ENCODE measurements at regions not wholly inside any gene's neighbourhood (a gene's known extent, or its start where the extent isn't known, plus 50 kb on each side); places are given as distances from the start of the nearest gene placed in this dataset.

DNA sequence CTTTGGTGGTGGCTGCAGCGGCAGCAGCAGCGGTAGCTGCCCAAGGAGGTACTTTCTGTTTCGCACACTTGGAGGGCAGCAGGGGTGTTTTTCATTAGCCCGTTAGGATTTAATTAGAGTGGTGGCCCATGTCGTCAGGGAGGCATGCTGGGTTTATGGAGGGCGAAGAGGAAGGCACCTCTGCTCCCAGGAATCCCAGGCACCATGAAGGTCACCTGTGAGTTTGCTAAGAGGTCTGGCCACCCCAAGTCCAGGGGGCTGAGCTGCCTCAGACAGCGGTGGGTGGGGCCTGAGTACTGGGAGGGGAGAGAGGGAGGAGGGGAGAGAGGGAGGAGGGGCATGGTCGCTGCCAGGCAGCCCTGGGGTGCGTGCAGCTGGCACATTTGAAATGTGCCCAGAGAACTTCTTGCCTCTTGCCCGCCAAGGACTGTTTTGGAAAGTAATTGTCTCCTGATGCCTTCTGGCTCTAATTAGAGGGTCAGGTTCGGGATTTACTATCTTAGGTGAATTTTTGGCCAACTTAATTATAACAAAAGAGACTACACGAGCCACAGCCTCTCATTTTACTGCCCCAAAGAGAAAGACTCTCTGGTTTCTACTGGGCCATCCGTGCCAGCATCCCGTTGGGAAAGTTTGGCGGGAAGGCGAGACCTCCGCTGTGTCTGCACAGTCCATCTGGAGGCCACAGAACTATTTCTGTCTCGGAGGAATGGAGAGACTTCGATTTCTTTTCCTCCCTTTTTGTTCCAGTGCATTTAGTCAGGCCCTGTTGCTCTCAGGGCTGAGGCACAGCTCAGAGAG lies 62.0 kb downstream of the GLI2 start:
- Histone ChIP-seq H3K4me1 (ENCODE audit: control insufficient read depth, insufficient read depth, low read length, unreplicated experiment) (peaks cover 8% of the 10 kb centered on the region), H2AFZ (ENCODE audit: low read length, unreplicated experiment) (no peak overlapping the region), H3K27me3 (ENCODE audit: insufficient read depth, low read length) (no peaks in the 10 kb centered on the region), H3K4me3 (ENCODE audit: low read depth, low read length) (no peak overlapping the region), H3K27ac (ENCODE audit: low read depth, low read length) (no peak overlapping the region), H3K36me3 (ENCODE audit: insufficient read depth, low read length) (no peaks in the 10 kb centered on the region), H3K79me2 (ENCODE audit: control insufficient read depth, insufficient read depth, low read length, unreplicated experiment) (peaks cover 8% of the 10 kb centered on the region)

- Histone ChIP-seq H3K4me1 (ENCODE audit: control insufficient read depth, insufficient read depth, low read length, unreplicated experiment) (peaks cover 5% of the 10 kb centered on the region), H2AFZ (ENCODE audit: low read length, unreplicated experiment) (no peak overlapping the region), H3K27ac (ENCODE audit: low read depth, low read length) (no peak overlapping the region)
Measured at GRCh38 chr2:120798567-120799247, 63.0 kb downstream of the GLI2 start.

GRCh38 chr2:120802158-120802557 lies 66.5 kb downstream of the GLI2 start:
- Histone ChIP-seq H3K36me3 (ENCODE audit: insufficient read depth, low read length) (no peaks in the 10 kb centered on the region), H3K27me3 (ENCODE audit: insufficient read depth, low read length) (no peaks in the 10 kb centered on the region), H3K27ac (ENCODE audit: low read depth, low read length) (no peak overlapping the region), H2AFZ (ENCODE audit: low read length, unreplicated experiment) (no peak overlapping the region), H3K4me1 (ENCODE audit: control insufficient read depth, insufficient read depth, low read length, unreplicated experiment) (peaks cover 3% of the 10 kb centered on the region), H3K79me2 (ENCODE audit: control insufficient read depth, insufficient read depth, low read length, unreplicated experiment) (peaks cover 13% of the 10 kb centered on the region), H3K4me3 (ENCODE audit: low read depth, low read length) (no peak overlapping the region)

More at GRCh38 chr2:120798567-120799247, 63.0 kb downstream of the GLI2 start:
- H3K27me3 ChIP-seq (ENCODE audit: insufficient read depth, low read length): no peaks in the 10 kb centered on the region
- no peaks in the 10 kb centered on the region for H3K36me3 ChIP-seq (ENCODE audit: insufficient read depth, low read length)
- no peak overlapping the region for H3K4me3 ChIP-seq (ENCODE audit: low read depth, low read length)
- peaks cover 13% of the 10 kb centered on the region for H3K79me2 ChIP-seq (ENCODE audit: control insufficient read depth, insufficient read depth, low read length, unreplicated experiment)

- H2AFZ ChIP-seq (ENCODE audit: low read length, unreplicated experiment): no peak overlapping the region
- no peak overlapping the region for H3K4me3 ChIP-seq (ENCODE audit: low read depth, low read length)
- no peaks in the 10 kb centered on the region for H3K36me3 ChIP-seq (ENCODE audit: insufficient read depth, low read length)
- H3K27ac ChIP-seq (ENCODE audit: low read depth, low read length): no peak overlapping the region
- no peaks in the 10 kb centered on the region for H3K27me3 ChIP-seq (ENCODE audit: insufficient read depth, low read length)
- H3K4me1 ChIP-seq (ENCODE audit: control insufficient read depth, insufficient read depth, low read length, unreplicated experiment): peaks cover 3% of the 10 kb centered on the region
- H3K79me2 ChIP-seq (ENCODE audit: control insufficient read depth, insufficient read depth, low read length, unreplicated experiment): peaks cover 13% of the 10 kb centered on the region
Measured at GRCh38 chr2:120802867-120803484, 67.3 kb downstream of the GLI2 start.

DNA sequence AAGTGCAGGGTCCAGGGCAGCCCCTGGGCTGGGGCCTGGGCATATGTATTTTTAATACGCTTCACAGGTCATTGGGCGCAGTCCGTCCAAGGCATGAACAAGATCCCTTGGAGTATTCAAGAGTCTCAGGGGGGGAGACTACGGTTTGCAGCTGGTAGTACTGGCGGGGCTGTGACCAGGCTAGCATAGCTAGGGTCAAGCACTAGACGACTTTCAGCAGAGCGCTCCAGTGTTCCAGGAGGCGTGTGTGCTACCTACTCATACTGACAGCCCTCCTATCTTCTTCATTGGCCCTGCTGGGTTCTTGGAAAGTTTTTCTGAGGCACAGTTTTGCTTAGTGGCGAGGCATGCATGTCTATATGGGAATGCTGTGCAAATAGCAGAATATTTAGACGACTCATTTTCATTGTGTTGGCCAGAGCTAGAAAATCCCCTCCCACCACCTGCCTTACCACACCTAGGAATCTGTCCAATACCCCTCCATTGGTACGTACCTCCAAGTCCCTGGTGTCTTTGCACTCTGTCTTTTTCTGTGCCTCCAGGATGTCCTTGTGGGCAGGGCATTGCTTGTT lies 68.2 kb downstream of the GLI2 start:
- Histone ChIP-seq H3K36me3 (ENCODE audit: insufficient read depth, low read length) (no peaks in the 10 kb centered on the region), H3K4me1 (ENCODE audit: control insufficient read depth, insufficient read depth, low read length, unreplicated experiment) (no peaks in the 10 kb centered on the region), H3K27ac (ENCODE audit: low read depth, low read length) (no peak overlapping the region), H3K4me3 (ENCODE audit: low read depth, low read length) (no peak overlapping the region), H3K27me3 (ENCODE audit: insufficient read depth, low read length) (no peaks in the 10 kb centered on the region), H2AFZ (ENCODE audit: low read length, unreplicated experiment) (no peak overlapping the region), H3K79me2 (ENCODE audit: control insufficient read depth, insufficient read depth, low read length, unreplicated experiment) (peaks cover 10% of the 10 kb centered on the region)

DNA sequence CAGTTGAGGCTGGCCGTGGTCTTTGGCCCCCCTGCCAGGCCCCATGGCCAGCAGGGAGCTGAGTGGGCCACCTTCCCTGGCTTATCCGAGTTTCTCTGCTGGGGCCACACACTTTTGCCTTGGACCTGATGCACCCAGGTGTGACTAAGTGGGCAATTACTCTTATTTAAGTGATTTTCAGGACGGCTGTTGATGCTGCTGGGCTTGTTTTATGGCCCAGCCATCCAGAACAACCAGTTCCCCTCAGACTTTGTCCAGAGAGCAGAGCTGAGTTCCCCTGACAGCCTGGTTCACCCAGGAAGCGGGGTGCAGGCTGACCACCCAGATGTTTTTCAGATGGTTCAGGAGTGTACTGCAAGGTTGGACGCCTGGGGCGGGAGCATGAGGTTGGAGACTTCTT lies 68.8 kb downstream of the GLI2 start:
- Histone ChIP-seq H3K27me3 (ENCODE audit: insufficient read depth, low read length) (no peaks in the 10 kb centered on the region), H2AFZ (ENCODE audit: low read length, unreplicated experiment) (no peak overlapping the region), H3K27ac (ENCODE audit: low read depth, low read length) (no peak overlapping the region), H3K4me1 (ENCODE audit: control insufficient read depth, insufficient read depth, low read length, unreplicated experiment) (no peaks in the 10 kb centered on the region), H3K79me2 (ENCODE audit: control insufficient read depth, insufficient read depth, low read length, unreplicated experiment) (peaks cover 8% of the 10 kb centered on the region), H3K36me3 (ENCODE audit: insufficient read depth, low read length) (no peaks in the 10 kb centered on the region), H3K4me3 (ENCODE audit: low read depth, low read length) (no peak overlapping the region)

DNA sequence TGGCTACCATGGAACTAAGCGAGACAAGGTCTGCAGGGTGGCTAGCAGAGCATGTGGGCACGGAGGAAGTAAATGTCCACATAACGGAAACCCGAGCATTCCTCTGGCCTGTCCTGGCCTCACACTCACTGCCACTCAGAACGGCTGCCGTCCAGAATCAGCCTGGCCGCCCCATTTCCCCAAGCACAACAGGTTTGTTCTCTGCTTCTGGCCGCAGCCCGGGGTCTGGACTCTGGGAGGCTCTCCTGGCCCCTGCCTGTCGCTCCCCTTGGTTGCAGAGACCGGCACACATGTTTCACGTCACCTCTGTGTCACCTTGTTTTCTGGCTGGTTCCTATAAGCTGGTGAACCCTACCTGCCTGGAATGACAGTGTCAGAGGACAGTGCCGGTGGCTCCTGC lies 69.3 kb downstream of the GLI2 start:
- H3K27ac ChIP-seq (ENCODE audit: low read depth, low read length): no peak overlapping the region
- peaks cover 5% of the 10 kb centered on the region for H3K79me2 ChIP-seq (ENCODE audit: control insufficient read depth, insufficient read depth, low read length, unreplicated experiment)
- H3K36me3 ChIP-seq (ENCODE audit: insufficient read depth, low read length): no peaks in the 10 kb centered on the region

DNA sequence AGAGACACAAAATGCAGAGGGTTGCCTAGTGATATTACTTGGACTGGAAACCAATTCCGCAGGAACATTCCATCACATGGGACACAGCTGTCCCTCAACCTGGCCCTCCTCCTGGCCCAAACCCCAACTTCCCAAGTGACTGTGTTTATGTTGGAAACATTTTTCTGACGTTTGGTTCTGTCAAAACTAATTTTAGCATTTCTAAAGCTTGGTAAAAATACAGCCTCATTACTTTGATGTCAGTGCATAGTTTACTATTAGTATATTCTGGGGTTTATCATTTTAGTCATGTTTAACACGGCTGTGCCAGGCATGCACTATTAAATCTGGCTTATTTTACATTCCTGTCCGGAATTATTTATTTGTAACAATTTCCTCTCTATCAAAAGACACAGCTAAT lies 69.9 kb downstream of the GLI2 start:
- Histone ChIP-seq H3K4me1 (ENCODE audit: control insufficient read depth, insufficient read depth, low read length, unreplicated experiment) (no peaks in the 10 kb centered on the region), H3K79me2 (ENCODE audit: control insufficient read depth, insufficient read depth, low read length, unreplicated experiment) (peaks cover 5% of the 10 kb centered on the region), H2AFZ (ENCODE audit: low read length, unreplicated experiment) (no peak overlapping the region), H3K4me3 (ENCODE audit: low read depth, low read length) (no peak overlapping the region), H3K27me3 (ENCODE audit: insufficient read depth, low read length) (no peaks in the 10 kb centered on the region), H3K36me3 (ENCODE audit: insufficient read depth, low read length) (no peaks in the 10 kb centered on the region), H3K27ac (ENCODE audit: low read depth, low read length) (no peak overlapping the region)

More for the DNA sequence above, 69.3 kb downstream of the GLI2 start:
- no peaks in the 10 kb centered on the region for H3K27me3 ChIP-seq (ENCODE audit: insufficient read depth, low read length)
- no peak overlapping the region for H3K4me3 ChIP-seq (ENCODE audit: low read depth, low read length)
- H2AFZ ChIP-seq (ENCODE audit: low read length, unreplicated experiment): no peak overlapping the region
- no peaks in the 10 kb centered on the region for H3K4me1 ChIP-seq (ENCODE audit: control insufficient read depth, insufficient read depth, low read length, unreplicated experiment)

DNA sequence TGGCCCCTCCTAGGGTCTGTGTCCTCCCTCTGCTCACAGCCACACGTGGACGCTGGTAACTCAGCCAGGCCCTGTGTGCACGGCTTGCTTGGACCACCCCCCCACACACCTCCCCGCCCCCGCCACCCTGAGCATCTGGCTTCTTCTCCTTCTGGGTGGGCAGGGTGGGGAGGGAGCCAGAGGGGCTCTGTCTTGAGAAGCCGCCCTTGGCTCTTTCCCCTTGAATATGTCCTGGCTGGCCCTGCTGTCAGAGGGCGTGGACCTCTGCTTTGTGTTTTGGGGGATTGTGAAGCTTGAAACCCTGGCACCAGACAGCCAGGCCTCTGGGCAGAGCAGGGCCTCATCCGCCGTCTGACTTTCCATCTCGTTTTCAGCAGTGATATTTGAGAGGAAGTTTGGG lies 72.1 kb downstream of the GLI2 start:
- Histone ChIP-seq H3K79me2 (ENCODE audit: control insufficient read depth, insufficient read depth, low read length, unreplicated experiment) (peaks cover 5% of the 10 kb centered on the region), H3K36me3 (ENCODE audit: insufficient read depth, low read length) (no peaks in the 10 kb centered on the region), H3K27ac (ENCODE audit: low read depth, low read length) (no peak overlapping the region), H3K4me1 (ENCODE audit: control insufficient read depth, insufficient read depth, low read length, unreplicated experiment) (no peaks in the 10 kb centered on the region), H3K27me3 (ENCODE audit: insufficient read depth, low read length) (no peaks in the 10 kb centered on the region), H3K4me3 (ENCODE audit: low read depth, low read length) (no peak overlapping the region), H2AFZ (ENCODE audit: low read length, unreplicated experiment) (no peak overlapping the region)

- H3K27me3 ChIP-seq (ENCODE audit: insufficient read depth, low read length): no peaks in the 10 kb centered on the region
- no peak overlapping the region for H2AFZ ChIP-seq (ENCODE audit: low read length, unreplicated experiment)
- H3K79me2 ChIP-seq (ENCODE audit: control insufficient read depth, insufficient read depth, low read length, unreplicated experiment): no peaks in the 10 kb centered on the region
- H3K36me3 ChIP-seq (ENCODE audit: insufficient read depth, low read length): no peaks in the 10 kb centered on the region
- H3K4me3 ChIP-seq (ENCODE audit: low read depth, low read length): no peak overlapping the region
- no peaks in the 10 kb centered on the region for H3K4me1 ChIP-seq (ENCODE audit: control insufficient read depth, insufficient read depth, low read length, unreplicated experiment)
- no peak overlapping the region for H3K27ac ChIP-seq (ENCODE audit: low read depth, low read length)
Measured at GRCh38 chr2:120809151-120809550, 73.5 kb downstream of the GLI2 start.

All from ACC112 (cell line).